DND-41 (cell line): ENCODE measurements at regions not wholly inside any gene's neighbourhood (a gene's known extent, or its start where the extent isn't known, plus 50 kb on each side); places are given as distances from the start of the nearest gene placed in this dataset.

ENCODE experiments used
- ATAC-seq: fragments of 200-7000 bp; cut with Tn5 transposase; 3 replicates; pipeline ENCODE4 v1.9.1; 2021; ENCODE audit warnings: low read depth; ENCODE audit not compliant: insufficient read depth
- DNase-seq: peaks from one replicate; pipeline ENCODE4 v3.0.0-alpha.2; 2020
- H2AFZ ChIP-seq: 2 replicates; pipeline ENCODE4 v1.6.0; 2012; ENCODE audit warnings: low read depth, low read length
- H3K27ac ChIP-seq: 2 replicates; pipeline ENCODE4 v1.5.1; 2012; ENCODE audit warnings: low read length, inconsistent platforms
- H3K27me3 ChIP-seq: fragments of 200-600 bp; sonication (generic); 2 replicates; pipeline ENCODE4 v1.6.0; 2012; ENCODE audit warnings: low read length, mild to moderate bottlenecking, inconsistent platforms; ENCODE audit not compliant: insufficient read depth, poor library complexity
- H3K36me3 ChIP-seq: 2 replicates; pipeline ENCODE4 v1.5.1; 2012; ENCODE audit warnings: low read length, inconsistent platforms; ENCODE audit not compliant: insufficient read depth
- H3K4me1 ChIP-seq: 2 replicates; pipeline ENCODE4 v1.5.1; 2012; ENCODE audit warnings: mild to moderate bottlenecking, low read length; ENCODE audit not compliant: insufficient read depth
- H3K4me2 ChIP-seq: 2 replicates; pipeline ENCODE4 v1.6.0; 2012; ENCODE audit warnings: mild to moderate bottlenecking, moderate library complexity, low read length, inconsistent platforms; ENCODE audit not compliant: insufficient read depth
- H3K4me3 ChIP-seq, 2 experiments: fragments of 200-600 bp in 1 of 2; shearing (Covaris generic) in 1 of 2; 2 replicates each; pipeline ENCODE4 v1.5.1; 2012 to 2016; ENCODE audit warnings: inconsistent platforms in 2 of 2, low read length in 2 of 2, mild to moderate bottlenecking in 2 of 2, low read depth in 1 of 2, moderate library complexity in 1 of 2
- H3K79me2 ChIP-seq: 2 replicates; pipeline ENCODE4 v1.6.0; 2012; ENCODE audit warnings: low read length, inconsistent platforms; ENCODE audit not compliant: insufficient read depth
- H3K9ac ChIP-seq: 2 replicates; pipeline ENCODE4 v1.6.0; 2012; ENCODE audit warnings: low read depth, mild to moderate bottlenecking, inconsistent platforms, low read length, moderate library complexity
- H3K9me3 ChIP-seq: 2 replicates; pipeline ENCODE4 v1.5.1; 2012; ENCODE audit warnings: low read length, moderate library complexity, mild to moderate bottlenecking, inconsistent platforms; ENCODE audit not compliant: insufficient read depth, severe bottlenecking
- H4K20me1 ChIP-seq: 2 replicates; pipeline ENCODE4 v1.6.0; 2012; ENCODE audit warnings: low read length; ENCODE audit not compliant: insufficient read depth
- EZH2 ChIP-seq: IDR thresholded peaks from 3 replicates; pipeline ENCODE4 v1.6.1; 2012; ENCODE audit warnings: borderline replicate concordance, low read depth, mild to moderate bottlenecking, moderate library complexity, low read length, inconsistent platforms; ENCODE audit not compliant: severe bottlenecking
- TF ChIP-seq, protein P1 (sequence below): IDR thresholded peaks from 2 replicates; pipeline ENCODE4 v1.5.1; 2012; ENCODE audit warnings: borderline replicate concordance, low read length, moderate library complexity, mild to moderate bottlenecking; ENCODE audit not compliant: poor library complexity, severe bottlenecking; ENCODE audit errors: extremely low read depth

DNA sequence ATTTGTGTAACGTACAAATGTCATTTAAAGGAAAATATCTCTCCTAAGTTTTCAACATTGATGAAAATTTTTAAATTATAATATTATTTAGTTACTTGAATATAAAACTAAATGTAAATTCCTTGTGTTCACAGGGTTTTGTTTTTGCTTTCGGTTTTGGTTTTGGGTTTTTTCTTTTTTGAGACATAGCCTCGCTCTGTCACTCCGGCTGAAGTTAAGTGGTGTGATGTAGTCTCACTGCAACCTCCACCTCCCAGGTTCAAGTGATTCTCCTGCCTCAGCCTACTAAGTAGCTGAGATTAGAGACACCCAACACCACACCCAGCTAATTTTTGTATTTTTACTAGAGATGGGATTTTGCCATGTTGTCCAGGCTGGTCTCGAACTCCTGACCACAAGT lies 79.3 kb upstream of the TCF12 start:
- no peak overlapping the region for H3K4me3 ChIP-seq
- H3K9me3 ChIP-seq, result no peaks in the 10 kb centered on the region
- no peak overlapping the region for H3K9ac ChIP-seq
- H3K27me3 ChIP-seq, result no peaks in the 10 kb centered on the region
- no peak for DNase-seq
- peak; percentile 69; the same call in 2 of the 3 replicates for ATAC-seq
- H3K79me2 ChIP-seq, result no peaks in the 10 kb centered on the region
- peaks cover 28% of the 10 kb centered on the region for H3K4me1 ChIP-seq
- no peaks in the 10 kb centered on the region for H4K20me1 ChIP-seq
- no peaks in the 10 kb centered on the region for H3K36me3 ChIP-seq
- peak overlapping the region; percentile 49; the same call in 1 of the 2 replicates for H3K4me2 ChIP-seq
- no peak for TF ChIP-seq EZH2
- TF ChIP-seq, protein P1, sequence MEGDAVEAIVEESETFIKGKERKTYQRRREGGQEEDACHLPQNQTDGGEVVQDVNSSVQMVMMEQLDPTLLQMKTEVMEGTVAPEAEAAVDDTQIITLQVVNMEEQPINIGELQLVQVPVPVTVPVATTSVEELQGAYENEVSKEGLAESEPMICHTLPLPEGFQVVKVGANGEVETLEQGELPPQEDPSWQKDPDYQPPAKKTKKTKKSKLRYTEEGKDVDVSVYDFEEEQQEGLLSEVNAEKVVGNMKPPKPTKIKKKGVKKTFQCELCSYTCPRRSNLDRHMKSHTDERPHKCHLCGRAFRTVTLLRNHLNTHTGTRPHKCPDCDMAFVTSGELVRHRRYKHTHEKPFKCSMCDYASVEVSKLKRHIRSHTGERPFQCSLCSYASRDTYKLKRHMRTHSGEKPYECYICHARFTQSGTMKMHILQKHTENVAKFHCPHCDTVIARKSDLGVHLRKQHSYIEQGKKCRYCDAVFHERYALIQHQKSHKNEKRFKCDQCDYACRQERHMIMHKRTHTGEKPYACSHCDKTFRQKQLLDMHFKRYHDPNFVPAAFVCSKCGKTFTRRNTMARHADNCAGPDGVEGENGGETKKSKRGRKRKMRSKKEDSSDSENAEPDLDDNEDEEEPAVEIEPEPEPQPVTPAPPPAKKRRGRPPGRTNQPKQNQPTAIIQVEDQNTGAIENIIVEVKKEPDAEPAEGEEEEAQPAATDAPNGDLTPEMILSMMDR, result no peak
- H2AFZ ChIP-seq, result peak overlapping the region; percentile 71
- H3K27ac ChIP-seq, result peak overlapping the region; percentile 72

- Histone ChIP-seq H4K20me1 (no peaks in the 10 kb centered on the region), H3K79me2 (no peaks in the 10 kb centered on the region), H3K27ac (peak overlapping the region; percentile 72; the same call in 1 of the 2 replicates), H3K9me3 (no peaks in the 10 kb centered on the region), H2AFZ (0 out of 2 replicates have a peak overlapping the region, but pooled peaks have one; percentile 31), H3K4me1 (peaks cover 28% of the 10 kb centered on the region), H3K9ac (no peak overlapping the region), H3K36me3 (no peaks in the 10 kb centered on the region), H3K4me3 (no peak overlapping the region), H3K4me2 (no peak overlapping the region), H3K27me3 (no peaks in the 10 kb centered on the region)
- TF ChIP-seq, protein P1, result no peak
- no peak for TF ChIP-seq EZH2
- ATAC-seq (peak; percentile 80), DNase-seq (peak; percentile 57)
Observed at GRCh38 chr15:56838085-56838484, 80.4 kb upstream of the TCF12 start.

GRCh38 chr15:56837273-56837672 lies 81.2 kb upstream of the TCF12 start:
- no peak overlapping the region for H3K27ac ChIP-seq
- no peaks in the 10 kb centered on the region for H4K20me1 ChIP-seq
- no peak overlapping the region for H3K9ac ChIP-seq
- no peak overlapping the region for H3K4me2 ChIP-seq
- peaks cover 28% of the 10 kb centered on the region for H3K4me1 ChIP-seq
- H3K79me2 ChIP-seq, result no peaks in the 10 kb centered on the region
- H3K36me3 ChIP-seq, result no peaks in the 10 kb centered on the region
- H3K4me3 ChIP-seq, result no peak overlapping the region
- no peak for TF ChIP-seq EZH2
- TF ChIP-seq, protein P1, result no peak
- H3K9me3 ChIP-seq, result no peaks in the 10 kb centered on the region
- ATAC-seq, result no peak
- H3K27me3 ChIP-seq, result no peaks in the 10 kb centered on the region
- no peak for DNase-seq
- H2AFZ ChIP-seq, result no peak overlapping the region
